GM21360 (cell line): ENCODE measurements at regions not wholly inside any gene's neighbourhood (a gene's known extent, or its start where the extent isn't known, plus 50 kb on each side); places are given as distances from the start of the nearest gene placed in this dataset.
"Not testable (repeated sequence)": the region's sequence is repeated elsewhere in the genome, so short reads cannot be mapped to it uniquely, and the experiment has no call there.

ENCODE experiments used
- ATAC-seq: cut with Tn5 transposase; IDR thresholded peaks from one replicate; pipeline ENCODE4 v1.9.1; 2021; ENCODE audit warnings: mild to moderate bottlenecking, moderate library complexity; ENCODE audit not compliant: unreplicated experiment

DNA sequence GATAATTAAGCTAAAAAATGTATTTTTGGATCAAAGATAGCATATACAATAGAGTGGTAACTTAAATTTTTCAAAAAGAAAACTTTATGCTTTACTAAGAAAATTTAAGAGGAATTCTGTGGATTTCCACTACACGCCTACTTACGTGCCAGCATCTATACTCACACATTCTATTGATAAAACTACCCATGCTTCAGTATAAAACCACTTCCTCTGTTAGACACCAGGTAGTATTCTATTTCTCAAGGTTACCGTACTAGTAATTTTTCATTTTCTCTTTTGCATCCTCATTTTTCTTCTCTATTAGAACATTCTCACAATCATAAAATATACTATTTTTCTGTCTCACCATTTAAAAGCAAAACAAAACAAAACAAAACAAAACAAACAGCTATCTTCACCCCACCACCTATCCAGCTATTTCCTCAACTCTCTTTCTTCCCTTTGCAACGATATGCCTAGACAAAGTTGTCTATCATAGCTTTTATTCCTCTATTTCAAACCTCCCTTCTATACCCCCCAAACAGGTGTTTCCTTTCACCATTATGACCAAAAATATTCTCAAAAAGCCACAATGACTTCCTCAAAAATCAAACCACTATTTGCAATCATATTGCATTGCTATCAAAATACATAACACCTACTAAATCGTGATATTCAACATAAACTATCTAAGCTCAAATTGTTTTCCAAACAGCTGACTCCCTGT lies 1652.0 kb downstream of the MRPL39 start:
- no peak for ATAC-seq

DNA sequence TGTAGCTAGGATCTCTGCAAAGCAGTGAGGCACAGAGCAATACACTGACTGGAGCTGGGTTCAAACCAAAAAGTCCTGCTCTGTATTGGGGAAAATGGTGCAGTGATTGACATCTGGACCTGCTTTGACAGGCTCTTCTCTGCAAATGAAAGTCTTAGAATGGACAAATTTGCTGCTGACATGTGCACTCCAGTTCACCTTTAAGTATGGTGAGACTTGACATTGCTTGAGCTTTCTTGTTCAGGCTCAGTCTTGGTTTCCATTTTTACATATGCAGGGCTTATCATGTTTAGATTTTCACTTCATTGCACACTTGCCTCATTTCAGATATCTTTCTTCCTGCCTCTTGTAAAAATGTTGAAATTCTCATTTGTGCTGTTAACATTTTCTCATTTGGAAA lies 1655.0 kb downstream of the MRPL39 start:
- ATAC-seq, result no peak

DNA sequence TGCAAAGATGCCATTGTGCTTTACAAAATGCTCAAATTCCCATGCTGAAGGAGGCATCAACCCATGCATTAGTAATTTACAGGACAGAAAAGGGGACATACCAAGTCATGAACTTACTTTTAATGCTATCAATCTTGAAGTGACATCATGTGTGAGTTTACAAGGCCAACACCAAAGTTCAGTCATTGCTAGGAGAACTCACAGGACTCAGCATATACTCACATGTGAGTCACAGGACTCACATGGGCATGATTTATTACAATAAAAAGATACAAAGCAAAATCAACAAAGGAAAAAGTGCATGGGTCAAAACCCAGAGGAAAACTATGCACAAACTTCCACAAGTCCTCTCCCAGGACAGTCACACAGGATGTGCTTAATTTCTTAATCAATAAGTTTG lies 1656.0 kb downstream of the MRPL39 start:
- no peak for ATAC-seq

DNA sequence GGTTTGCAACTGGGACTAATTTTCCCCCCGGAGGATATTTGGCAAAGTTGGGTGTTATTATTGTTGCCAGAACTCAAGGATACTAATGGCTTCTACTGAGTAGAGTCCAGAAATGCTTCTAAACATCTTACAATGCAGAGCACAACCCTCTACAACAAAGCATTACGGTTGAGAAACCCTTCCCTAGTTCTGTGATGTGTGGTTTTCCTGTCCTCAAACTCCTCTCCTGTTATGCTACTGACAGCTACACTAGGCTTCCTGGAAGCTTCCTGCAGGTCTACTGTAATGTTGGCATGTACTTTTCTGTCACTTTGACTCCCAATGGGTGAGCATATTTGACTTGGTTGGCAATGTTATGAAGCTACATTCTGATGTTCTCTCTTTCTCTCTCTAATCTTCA lies 1656.9 kb downstream of the MRPL39 start:
- no peak for ATAC-seq

DNA sequence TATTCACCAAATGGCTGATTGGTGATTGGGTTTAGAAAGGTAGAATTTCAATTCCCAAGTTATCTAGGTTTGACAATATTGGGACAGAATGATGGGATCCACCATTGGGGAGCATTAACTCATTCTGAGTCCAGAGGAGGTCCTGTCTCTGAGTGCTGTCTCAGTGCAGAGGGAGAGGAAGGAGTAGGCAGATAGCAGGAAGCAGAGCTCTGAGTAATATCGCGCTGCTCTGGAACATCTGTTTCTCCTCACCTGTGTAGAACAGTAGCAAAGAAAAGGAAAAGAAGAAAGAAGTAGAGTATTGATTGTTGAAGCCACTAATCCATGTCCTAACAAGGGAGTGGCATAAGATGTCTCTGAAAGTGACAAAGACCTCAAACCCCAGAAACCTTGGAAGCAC lies 1657.8 kb downstream of the MRPL39 start:
- no peak for ATAC-seq

DNA sequence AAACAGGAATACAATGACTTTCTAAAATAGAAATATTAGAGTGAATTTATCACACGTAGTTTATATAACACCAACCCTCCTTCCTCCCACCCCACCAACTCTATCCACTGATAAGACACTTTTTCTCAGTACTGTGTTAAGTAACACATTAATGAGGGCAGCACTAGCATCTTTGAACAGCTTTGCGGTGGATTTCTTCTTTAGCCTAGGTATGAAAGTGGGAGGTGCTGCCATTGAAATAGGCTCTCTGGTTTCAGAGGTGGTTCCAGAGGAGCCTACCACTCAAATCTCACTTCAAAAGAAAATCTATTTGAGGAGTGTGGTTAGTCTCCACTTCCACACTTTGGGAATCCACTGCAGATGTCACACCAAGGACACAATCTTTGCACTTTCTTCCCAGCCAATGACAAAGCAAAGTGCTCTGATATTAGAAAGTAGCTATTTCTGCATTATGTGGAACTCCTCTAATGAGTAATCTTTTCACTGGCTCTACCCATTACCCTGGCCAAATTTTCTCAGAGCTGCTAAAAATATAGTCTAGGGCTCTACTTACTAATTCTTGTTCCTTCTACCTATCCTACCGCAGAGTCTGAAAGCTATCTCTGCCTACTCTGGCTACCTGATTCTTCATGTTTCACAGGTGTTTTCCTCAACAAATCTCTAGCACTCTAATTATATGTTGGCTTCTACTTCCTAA lies 1667.8 kb downstream of the MRPL39 start:
- no peak for ATAC-seq

DNA sequence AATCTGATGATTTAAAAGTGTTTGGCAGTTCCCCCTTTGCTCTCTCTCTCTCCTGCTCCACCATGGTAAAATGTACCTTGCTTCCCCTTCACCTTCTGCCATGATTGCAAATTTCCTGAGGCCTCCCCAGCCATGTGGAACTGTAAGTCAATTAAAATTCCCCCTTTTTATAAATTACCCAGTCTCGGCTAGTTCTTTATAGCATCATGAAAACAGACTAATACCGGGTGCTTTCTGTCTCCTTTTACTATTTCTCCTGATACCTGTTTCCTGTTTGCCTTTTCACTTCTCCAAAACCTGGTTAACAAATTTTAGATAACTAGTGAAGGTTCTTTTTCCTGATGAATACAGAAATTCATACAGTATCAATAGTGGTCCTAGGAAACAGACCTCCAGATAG lies 1670.3 kb downstream of the MRPL39 start:
- no peak for ATAC-seq

DNA sequence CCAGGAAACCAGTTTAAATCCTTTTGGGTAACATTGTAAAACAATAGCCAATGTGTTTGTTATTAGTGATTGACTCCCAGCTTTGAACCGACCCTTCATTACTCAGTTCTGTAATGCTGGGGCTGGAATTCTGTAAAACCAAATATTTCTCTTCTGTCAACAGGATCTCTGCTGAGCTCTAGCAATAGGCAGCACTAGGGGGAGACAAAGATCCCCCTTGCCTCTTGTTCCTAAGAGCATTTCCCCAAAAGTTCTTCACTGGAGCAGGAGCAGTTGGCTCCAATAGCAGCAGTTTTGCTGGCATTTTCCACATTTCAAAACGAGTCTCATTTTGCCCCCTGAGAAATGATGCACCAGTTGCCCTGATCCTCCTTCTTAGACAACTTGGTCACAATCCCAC lies 1671.1 kb downstream of the MRPL39 start:
- no peak for ATAC-seq

DNA sequence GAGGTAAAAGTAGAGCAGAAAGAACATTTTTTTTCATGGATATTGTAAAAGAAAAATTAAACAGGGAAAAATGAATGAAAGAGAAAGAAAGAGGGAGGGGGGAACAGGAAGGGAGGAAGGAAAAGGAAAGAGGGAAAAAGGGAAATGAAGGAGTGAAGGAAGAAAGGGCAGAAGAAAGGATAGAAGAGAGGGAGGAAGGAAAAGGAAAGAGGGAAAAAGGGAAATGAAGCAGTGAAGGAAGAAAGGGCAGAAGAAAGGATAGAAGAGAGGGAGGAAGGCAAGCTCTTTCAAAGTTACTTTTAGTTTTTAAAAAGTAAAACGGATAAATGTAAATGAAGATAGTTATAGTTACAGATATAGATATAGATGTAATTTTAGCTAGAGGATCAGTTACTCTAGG lies 1676.7 kb downstream of the MRPL39 start:
- no peak for ATAC-seq

DNA sequence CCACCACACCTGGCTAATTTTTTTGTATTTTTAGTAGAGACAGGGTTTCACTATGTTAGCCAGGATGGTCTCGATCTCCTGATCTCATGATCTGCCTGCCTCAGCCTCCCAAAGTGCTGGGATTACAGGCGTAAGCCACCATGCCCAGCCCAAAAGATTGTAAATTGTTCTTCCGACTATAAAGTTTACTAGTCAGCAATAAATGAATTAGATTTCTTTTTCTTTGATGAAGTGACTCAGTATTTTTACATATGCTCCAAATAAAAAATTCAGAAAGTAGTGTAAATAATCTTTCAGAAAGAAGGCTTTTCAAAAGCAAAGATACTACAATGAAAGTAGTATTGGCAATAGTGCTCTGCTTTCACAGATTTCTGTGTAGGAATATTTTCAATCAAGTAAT lies 1680.9 kb downstream of the MRPL39 start:
- ATAC-seq, result not testable (repeated sequence)

DNA sequence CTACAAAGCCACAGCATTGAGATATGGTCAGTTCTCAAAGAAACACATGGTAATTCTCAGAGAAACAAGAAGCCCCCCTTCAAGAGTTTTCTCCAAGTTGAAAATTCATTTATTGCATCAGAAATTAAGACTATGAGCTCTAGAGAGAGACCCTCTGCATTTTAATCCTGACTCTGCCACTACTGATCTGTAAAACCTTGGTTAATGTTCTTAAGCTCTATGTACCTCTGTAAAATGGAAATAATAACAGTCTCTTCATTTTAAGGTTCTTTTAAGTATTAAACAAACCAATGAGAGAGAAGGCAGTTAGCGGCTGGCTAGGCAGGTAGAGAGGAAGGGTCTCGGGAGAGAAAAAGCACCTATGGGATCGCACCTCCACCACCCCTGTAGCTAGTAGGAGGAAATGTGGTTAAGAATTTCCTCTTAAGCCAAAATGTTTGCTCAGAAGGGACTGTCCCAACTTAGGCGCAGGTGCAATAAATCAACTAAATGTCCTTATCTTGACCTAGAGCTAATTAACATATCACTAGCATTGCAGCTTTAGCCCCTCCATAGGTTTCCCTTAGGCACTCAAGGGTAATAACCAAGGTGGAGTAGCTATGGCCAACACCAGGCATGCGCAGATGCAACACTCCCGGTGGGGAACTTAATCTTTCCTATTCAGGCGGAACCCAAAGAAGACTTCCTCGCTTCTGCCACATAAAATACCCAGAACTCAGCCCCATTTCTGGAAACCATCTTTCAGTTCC lies 1685.4 kb downstream of the MRPL39 start:
- no peak for ATAC-seq

DNA sequence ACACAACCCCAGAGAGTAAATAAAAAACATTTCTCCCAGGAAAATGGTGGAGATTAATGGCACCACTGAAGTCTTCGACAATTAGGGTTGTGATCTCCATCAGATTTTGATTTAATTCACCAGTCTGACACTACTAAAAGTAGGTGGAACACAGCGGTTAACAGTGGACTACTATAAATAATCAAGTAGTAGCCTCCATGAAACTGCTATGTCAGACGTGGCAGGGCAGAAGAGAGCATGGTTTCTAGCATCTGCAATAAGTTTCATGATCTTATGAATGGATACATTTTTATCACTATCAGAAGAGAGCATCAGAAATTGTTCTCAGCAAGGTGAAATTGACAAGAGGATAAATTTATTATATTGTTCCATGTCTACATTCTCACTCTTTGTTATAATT lies 1706.6 kb downstream of the MRPL39 start:
- no peak for ATAC-seq

DNA sequence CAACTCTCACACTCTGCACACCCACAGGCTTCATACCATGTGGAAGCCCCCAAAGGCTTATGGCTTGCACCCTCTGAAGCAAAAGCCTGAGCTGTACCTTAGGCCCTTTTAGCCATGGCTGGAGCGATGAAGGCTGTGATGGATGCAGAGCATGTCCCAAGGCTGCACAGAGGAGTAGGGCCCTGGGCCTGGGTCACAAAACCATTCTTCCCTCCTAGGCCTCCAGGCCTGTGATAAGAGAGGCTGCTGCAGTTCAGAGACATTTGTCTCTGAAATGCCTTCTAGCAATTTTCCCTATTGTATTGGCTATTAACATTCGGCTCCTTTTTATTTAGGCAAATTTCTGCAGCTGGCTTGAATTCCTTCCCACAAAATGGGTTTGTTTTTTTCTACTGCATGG lies 1707.7 kb downstream of the MRPL39 start:
- ATAC-seq, result no peak

DNA sequence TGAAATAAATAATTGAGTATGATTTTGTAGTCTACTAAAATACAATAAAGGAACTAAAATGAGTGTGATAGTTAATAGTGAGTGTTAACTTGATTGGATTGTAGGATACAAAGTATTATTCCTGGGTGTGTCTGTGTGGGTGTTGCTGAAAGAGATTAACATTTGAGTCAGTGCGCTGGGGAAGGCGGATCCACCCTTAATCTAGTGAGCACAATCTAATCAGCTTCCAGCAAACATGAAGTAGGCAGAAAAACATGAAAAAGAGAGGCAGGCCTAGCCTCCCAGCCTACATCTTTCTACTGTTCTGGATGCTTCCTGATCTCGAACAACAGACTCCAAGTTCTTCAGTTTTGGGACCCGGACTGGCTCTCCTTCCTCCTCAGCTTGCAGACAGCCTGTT lies 1716.6 kb downstream of the MRPL39 start:
- ATAC-seq, result no peak

DNA sequence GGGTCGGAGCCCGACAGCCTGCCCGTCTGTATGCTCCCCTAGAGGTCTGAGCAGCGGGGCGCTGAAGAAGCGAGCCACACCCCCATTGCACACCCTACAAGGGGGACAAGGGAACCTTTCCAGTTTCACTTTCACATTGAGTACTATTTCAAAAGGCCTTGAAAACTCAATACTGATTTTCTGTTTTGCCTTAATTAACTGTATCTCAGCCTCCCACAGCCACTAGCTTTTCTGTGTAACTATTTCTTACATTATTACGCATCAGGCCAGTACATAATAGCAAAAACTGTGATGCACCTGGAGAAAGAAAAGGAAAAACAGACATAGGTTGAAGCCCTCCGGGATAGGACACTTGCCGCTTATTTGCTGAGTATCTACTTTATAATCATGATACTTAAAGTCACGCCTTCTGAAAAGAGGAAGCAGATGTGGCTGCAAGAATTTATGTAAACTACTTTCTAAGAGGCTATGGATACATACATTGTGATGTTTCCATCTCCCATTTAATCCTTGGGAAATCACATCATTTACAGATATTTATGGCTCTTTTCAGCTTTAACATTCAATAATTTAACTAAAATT lies 1719.5 kb downstream of the MRPL39 start:
- ATAC-seq, result no peak

DNA sequence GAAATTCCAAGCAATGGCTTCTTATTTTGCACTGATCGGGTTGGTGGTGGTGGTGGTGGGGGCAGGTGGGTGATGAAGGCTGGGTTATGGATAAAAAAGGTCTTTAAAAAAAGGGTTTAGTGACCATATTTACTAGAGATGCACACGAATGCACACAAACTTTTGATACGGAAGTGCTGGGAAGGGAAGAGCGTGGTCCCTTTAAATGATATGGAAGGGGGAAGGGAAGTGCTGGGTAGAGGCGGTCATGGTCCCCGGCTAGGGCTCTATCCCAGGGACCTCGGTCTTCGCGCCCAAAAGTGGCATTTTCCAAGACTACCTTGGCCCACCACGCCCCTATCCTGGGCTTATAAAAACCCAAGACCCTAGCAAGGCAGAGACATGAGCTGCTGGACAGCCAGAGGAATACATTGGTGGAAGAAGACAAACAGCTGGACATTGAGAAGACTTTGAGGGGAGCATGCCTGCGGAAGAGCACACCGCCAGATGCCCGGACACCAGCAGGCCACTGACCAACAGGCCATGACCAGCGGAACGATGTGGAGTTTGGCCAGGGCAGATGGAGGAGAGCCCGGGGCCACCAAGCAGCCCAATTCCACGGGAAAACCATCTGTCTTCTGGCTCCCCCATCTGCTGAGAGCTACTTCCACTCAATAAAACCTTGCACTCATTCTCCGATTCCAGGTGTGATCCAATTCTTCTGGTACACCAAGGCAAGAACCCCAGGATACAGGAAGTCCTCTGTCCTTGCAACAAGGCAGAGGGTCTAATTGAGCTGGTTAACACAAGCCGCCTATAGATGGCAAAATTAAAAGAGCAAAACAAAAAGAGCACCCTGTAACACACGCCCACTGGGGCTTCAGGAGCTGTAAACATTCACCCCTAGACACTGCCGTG lies 1720.2 kb downstream of the MRPL39 start:
- no peak for ATAC-seq

DNA sequence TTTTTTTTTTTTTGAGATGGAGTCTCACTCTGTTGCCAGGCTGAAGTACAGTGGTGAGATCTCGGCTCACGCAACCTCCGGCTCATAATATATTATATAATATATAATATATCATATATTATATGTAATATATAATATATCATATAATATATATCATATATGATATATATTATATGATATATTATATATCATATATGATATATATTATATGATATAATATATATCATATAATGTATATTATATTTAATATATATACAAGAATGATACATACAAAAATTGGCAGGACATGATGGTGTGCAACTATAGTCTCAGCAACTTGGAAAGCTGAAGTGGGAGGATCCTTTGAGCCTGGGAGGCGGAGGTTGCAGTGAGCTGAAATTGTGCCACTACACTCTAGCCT lies 1725.5 kb downstream of the MRPL39 start:
- no peak for ATAC-seq

DNA sequence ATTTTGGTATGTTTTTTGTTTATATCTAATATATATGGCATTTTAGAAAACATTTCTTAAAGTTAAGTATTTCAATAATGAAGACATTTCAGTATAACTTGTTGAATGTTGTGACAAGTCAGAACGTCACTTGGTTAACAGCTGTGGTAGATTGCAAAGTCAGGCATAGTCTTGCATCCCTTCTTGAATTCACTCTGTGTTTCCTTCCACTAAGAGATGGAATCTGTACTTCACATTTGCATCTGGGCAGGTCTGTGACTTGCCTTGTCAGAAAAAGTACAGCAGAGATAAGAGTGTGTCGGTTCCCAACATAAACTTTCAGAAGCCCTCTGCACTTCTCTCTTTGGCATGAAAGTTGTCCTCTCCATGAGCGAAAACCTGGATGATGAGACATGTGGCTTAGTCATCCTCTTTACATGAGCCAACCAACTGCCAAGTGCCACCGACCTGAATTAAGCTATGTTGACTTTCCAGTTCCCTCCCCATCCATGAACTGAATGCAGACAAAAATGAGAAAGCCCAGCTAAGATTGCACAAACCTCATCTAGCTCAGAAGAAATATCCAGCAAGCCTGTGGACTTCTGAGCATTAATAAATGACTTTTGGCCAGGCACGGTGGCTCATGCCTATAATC lies 1730.2 kb downstream of the MRPL39 start:
- no peak for ATAC-seq

DNA sequence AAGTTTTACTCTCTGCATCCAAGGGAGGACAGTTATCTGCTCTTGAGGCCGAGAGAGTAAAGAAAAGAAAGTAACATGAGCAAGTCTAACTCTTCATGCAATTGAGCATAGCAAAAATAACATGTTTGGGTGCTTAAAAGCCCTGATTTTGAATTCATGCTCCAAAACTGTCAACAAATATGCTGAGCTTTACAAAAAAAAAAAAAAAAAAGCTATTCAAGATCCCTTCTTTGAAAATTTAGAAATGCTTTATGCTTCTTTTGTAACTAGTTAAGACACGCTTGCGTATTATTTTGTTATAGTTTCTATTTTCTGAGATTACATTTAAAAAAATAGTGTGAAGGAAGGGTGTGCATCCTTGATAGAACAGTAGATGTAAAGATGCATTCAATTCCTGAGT lies 1733.0 kb downstream of the MRPL39 start:
- no peak for ATAC-seq

DNA sequence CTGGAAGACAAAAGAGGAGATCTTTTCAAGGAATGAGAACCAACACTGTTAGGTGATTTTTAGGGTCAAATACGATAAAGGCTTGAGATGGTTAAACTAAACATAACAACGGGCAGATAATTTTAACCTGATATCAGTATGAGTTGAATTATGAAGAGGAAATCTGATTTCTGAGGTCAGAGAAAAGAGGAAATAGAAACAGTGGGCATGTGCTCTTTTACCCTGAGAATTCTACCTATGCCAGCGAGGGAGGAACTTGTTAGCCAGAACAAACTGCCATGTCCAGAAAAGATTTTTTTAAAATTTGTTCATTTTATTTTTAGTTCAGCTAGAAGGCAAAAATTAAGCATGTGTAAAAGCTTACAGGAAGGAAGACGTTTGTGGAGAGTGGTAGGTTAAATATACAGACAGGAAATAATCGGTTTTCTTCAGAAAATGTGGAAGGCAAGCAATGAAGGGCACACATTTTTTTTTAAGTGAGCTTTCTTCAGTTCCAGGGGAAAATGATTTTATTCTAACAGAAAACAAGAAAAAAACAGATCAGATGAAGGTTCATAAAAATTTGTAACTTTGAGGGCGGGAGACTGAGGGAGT lies 1745.3 kb downstream of the MRPL39 start:
- ATAC-seq, result no peak
